ENCODE measurements at regions not wholly inside any gene's neighbourhood (a gene's known extent, or its start where the extent isn't known, plus 50 kb on each side); places are given as distances from the start of the nearest gene placed in this dataset.

DNA sequence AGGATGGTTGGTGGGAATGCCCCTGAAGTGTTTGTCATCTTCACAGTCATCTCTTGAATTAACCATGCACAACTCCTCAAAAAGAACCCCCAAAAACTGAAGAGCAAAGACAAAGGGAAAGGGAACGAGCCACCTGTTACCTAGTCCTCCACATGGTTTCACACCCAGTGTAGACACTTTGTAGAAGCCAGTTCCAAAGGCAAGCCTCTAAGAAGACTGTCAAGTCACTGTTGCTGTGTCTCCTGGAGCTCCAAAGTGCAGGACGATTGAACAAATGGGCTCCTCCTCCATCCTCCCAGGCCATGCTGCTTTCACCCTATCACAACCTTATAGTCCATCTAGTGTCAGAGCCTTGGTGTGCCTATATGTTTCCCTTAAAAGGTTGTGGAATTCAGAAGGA is 277.6 kb upstream of the PRDM1 start:
- no peaks in the 10 kb centered on the region for H3K9me3 ChIP-seq (ENCODE audit: control insufficient read depth, insufficient read depth, low read depth, low read length)
- no peaks in the 10 kb centered on the region for H3K36me3 ChIP-seq (ENCODE audit: control insufficient read depth in 2 of 2, insufficient read depth in 1 of 2, low read length in 2 of 2)
- H3K27ac ChIP-seq (ENCODE audit: extremely low read depth, low read depth, low read length), result no peak overlapping the region
- TF ChIP-seq SCRT2 (tag by site-specific recombination; IDR thresholded peaks at IDR 0.05), result peak; percentile 44; the same call in 1 of the 2 replicates
- TF ChIP-seq REPIN1 (tag by site-specific recombination; IDR thresholded peaks at IDR 0.05; ENCODE audit: low read depth), result no peak
- POLR2A ChIA-PET, result no interaction called here
- H3K4me3 ChIP-seq (ENCODE audit: low read depth, low read length), result no peak overlapping the region
- CTCF ChIA-PET, result no interaction called here
- H3K4me1 ChIP-seq (ENCODE audit: control insufficient read depth, insufficient read depth, low read length), result no peaks in the 10 kb centered on the region

DNA sequence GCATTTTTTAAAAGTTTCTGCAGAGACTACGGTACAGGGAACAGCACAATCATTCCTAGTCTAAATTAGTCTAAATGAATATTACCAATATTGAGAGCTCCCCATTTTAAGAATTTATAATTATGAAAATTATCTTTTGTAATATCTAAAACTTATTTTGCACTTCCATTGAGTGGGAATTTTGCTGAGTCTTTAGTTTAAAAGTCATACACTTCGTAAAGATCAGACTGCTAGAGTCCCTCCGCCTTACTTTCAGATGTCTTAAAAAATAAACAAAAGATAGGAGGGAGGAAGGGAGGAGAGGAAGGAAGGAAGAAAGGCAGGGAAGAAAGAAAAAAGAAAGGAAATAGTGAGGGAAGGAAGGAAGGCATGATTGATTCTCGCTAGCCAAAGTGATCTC is 278.2 kb upstream of the PRDM1 start:
- H3K9me3 ChIP-seq (ENCODE audit: control insufficient read depth, insufficient read depth, low read depth, low read length), result no peaks in the 10 kb centered on the region
- H3K4me3 ChIP-seq (ENCODE audit: low read depth, low read length), result no peak overlapping the region
- TF ChIP-seq ZNF311 (tag by site-specific recombination; IDR thresholded peaks at IDR 0.05; ENCODE audit: borderline replicate concordance), result no peak
- ChIA-PET POLR2A (no interaction called here), CTCF (no interaction called here)
- H3K4me1 ChIP-seq (ENCODE audit: control insufficient read depth, insufficient read depth, low read length), result no peaks in the 10 kb centered on the region
- H3K36me3 ChIP-seq (ENCODE audit: control insufficient read depth in 2 of 2, insufficient read depth in 1 of 2, low read length in 2 of 2), result no peaks in the 10 kb centered on the region
- no peak overlapping the region for H3K27ac ChIP-seq (ENCODE audit: extremely low read depth, low read depth, low read length)

GRCh38 chr6:105806486-105806920 is 279.6 kb upstream of the PRDM1 start:
- Histone ChIP-seq H3K4me1 (ENCODE audit: control insufficient read depth, insufficient read depth, low read length) (no peaks in the 10 kb centered on the region), H3K27ac (ENCODE audit: extremely low read depth, low read depth, low read length) (no peak overlapping the region), H3K36me3 (ENCODE audit: control insufficient read depth in 2 of 2, insufficient read depth in 1 of 2, low read length in 2 of 2) (no peaks in the 10 kb centered on the region), H3K9me3 (ENCODE audit: control insufficient read depth, insufficient read depth, low read depth, low read length) (no peaks in the 10 kb centered on the region), H3K4me3 (ENCODE audit: low read depth, low read length) (no peak overlapping the region)
- POLR2A ChIA-PET, result no interaction called here
- CTCF ChIA-PET, result no interaction called here
- TF ChIP-seq ZNF155 (tag by site-specific recombination; IDR thresholded peaks at IDR 0.05), result no peak
- TF ChIP-seq ZNF600 (tag by site-specific recombination; IDR thresholded peaks at IDR 0.05), result no peak
- no peak for TF ChIP-seq ZBTB8A (tag by site-specific recombination; IDR thresholded peaks at IDR 0.05)
- TF ChIP-seq ZNF529 (tag by site-specific recombination; IDR thresholded peaks at IDR 0.05; ENCODE audit: insufficient replicate concordance), result no peak
- TF ChIP-seq, protein P1, sequence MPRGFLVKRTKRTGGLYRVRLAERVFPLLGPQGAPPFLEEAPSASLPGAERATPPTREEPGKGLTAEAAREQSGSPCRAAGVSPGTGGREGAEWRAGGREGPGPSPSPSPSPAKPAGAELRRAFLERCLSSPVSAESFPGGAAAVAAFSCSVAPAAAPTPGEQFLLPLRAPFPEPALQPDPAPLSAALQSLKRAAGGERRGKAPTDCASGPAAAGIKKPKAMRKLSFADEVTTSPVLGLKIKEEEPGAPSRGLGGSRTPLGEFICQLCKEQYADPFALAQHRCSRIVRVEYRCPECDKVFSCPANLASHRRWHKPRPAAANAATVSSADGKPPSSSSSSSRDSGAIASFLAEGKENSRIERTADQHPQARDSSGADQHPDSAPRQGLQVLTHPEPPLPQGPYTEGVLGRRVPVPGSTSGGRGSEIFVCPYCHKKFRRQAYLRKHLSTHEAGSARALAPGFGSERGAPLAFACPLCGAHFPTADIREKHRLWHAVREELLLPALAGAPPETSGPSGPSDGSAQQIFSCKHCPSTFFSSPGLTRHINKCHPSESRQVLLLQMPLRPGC (tag by site-specific recombination; IDR thresholded peaks at IDR 0.05), result no peak
- no peak for TF ChIP-seq ZNF248 (tag by site-specific recombination; IDR thresholded peaks at IDR 0.05)
- TF ChIP-seq ZNF747 (tag by site-specific recombination; IDR thresholded peaks at IDR 0.05), result no peak
- no peak for TF ChIP-seq ZNF366 (tag by site-specific recombination; conservative IDR thresholded peaks at IDR 0.05)
- TF ChIP-seq ZNF121 (tag by site-specific recombination; IDR thresholded peaks at IDR 0.05), result no peak
- TF ChIP-seq ZNF777 (tag by site-specific recombination; IDR thresholded peaks at IDR 0.05; ENCODE audit: borderline replicate concordance), result no peak
- TF ChIP-seq ZNF664 (tag by site-specific recombination; IDR thresholded peaks at IDR 0.05), result no peak
- TF ChIP-seq, protein P2, sequence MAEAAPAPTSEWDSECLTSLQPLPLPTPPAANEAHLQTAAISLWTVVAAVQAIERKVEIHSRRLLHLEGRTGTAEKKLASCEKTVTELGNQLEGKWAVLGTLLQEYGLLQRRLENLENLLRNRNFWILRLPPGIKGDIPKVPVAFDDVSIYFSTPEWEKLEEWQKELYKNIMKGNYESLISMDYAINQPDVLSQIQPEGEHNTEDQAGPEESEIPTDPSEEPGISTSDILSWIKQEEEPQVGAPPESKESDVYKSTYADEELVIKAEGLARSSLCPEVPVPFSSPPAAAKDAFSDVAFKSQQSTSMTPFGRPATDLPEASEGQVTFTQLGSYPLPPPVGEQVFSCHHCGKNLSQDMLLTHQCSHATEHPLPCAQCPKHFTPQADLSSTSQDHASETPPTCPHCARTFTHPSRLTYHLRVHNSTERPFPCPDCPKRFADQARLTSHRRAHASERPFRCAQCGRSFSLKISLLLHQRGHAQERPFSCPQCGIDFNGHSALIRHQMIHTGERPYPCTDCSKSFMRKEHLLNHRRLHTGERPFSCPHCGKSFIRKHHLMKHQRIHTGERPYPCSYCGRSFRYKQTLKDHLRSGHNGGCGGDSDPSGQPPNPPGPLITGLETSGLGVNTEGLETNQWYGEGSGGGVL (tag by site-specific recombination; IDR thresholded peaks at IDR 0.05), result no peak
- TF ChIP-seq ZFP41 (tag by site-specific recombination; IDR thresholded peaks at IDR 0.05; ENCODE audit: borderline replicate concordance), result no peak
- TF ChIP-seq, protein P3, sequence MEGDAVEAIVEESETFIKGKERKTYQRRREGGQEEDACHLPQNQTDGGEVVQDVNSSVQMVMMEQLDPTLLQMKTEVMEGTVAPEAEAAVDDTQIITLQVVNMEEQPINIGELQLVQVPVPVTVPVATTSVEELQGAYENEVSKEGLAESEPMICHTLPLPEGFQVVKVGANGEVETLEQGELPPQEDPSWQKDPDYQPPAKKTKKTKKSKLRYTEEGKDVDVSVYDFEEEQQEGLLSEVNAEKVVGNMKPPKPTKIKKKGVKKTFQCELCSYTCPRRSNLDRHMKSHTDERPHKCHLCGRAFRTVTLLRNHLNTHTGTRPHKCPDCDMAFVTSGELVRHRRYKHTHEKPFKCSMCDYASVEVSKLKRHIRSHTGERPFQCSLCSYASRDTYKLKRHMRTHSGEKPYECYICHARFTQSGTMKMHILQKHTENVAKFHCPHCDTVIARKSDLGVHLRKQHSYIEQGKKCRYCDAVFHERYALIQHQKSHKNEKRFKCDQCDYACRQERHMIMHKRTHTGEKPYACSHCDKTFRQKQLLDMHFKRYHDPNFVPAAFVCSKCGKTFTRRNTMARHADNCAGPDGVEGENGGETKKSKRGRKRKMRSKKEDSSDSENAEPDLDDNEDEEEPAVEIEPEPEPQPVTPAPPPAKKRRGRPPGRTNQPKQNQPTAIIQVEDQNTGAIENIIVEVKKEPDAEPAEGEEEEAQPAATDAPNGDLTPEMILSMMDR (tag by site-specific recombination; IDR thresholded peaks at IDR 0.05), result no peak
- no peak for TF ChIP-seq MZF1 (tag by site-specific recombination; IDR thresholded peaks at IDR 0.05; ENCODE audit: borderline replicate concordance)
- no peak for TF ChIP-seq ZNF623 (tag by site-specific recombination; IDR thresholded peaks at IDR 0.05)
- TF ChIP-seq ZNF558 (tag by site-specific recombination; IDR thresholded peaks at IDR 0.05), result no peak
- no peak for TF ChIP-seq ZSCAN30 (tag by site-specific recombination; IDR thresholded peaks at IDR 0.05)
